ENCODE measurements at regions not wholly inside any gene's neighbourhood (a gene's known extent, or its start where the extent isn't known, plus 50 kb on each side); places are given as distances from the start of the nearest gene placed in this dataset.
A peak's percentile ranks its signal among the peaks of the same experiment; 100 is the strongest.

- DNase-seq (ENCODE audit: low spot score) = no peak
These were observed 501.3 kb downstream of the EFNB2 start for GRCh38 chr13:106034201-106034600.

GRCh38 chr13:106033659-106034058 is 501.8 kb downstream of the EFNB2 start:
- DNase-seq (ENCODE audit: low spot score) = peak; percentile 38

GRCh38 chr13:106032441-106032840 is 503.0 kb downstream of the EFNB2 start:
- no peak for DNase-seq (ENCODE audit: low spot score)

DNA sequence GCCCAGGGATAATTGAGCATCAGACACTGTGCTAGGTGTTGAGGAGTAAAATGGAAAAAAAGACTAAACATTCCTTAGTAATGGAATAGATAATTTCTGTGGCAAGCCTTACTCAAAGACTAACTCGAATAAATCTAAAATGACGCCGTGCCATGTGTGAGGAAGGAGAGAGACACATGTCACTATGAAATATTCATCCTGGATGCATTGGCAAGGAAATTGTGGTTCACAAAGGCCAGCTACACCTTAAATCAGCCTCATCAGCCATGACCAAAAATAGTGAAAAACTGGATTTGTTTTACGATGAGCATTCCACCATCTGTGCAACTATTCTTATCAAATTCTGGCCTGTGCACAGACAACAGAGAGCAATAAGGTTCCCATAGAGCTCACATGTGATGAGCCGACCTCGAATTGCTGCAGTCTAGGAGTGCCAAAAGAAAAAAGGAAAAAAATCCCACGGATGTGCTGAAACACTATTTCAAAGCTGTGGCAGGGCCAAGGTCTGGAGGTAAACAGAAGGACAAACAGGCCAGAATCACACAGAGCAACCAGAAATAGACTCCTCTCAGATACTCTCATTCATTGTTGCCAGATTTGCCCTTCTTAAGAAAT is 505.7 kb downstream of the EFNB2 start:
- DNase-seq (ENCODE audit: low spot score) = no peak

GRCh38 chr13:106028911-106029310 is 506.6 kb downstream of the EFNB2 start:
- peak; percentile 23 for DNase-seq (ENCODE audit: low spot score)

GRCh38 chr13:106011600-106011999 is 523.9 kb downstream of the EFNB2 start:
- no peak for DNase-seq (ENCODE audit: low spot score)

DNA sequence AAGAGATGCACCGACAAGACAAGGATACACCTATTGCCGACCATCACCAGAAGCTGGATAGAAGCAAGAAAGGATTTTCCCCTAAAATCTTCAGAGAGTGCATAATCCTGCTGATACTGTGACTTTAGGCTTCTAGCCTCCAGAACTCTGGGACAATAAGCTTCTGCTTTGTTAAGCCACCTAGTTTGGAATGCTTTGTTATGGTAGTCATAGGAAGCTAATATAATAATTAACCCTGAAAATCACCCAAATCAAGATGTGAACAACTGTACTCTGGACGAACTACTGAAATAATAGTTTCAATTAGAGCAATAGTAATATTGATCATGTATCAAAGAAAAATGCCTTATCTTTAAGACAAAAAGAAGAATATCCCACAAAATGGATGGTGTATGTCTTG is 524.6 kb downstream of the EFNB2 start:
- no peak for DNase-seq (ENCODE audit: low spot score)

DNA sequence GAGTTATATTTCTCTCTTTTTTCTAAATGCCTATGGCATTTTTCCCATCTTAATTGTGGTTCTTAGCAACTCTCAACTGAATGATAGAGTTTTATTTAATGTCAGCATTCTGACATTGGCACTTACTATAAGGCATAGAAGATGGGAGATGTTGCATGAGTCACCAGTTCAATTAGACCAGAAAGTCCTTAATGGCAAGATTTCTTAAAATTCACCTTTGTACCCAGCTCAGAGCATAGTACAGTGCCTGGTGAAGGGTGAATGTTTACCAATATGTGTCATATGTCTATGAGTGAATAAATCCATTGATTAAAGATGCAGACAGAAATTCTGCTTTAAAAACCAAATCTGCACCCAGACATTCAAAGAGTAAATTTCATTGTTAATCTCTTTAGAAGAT is 526.9 kb downstream of the EFNB2 start:
- DNase-seq (ENCODE audit: low spot score) = no peak

- DNase-seq (ENCODE audit: low spot score) = no peak
These were observed 528.3 kb downstream of the EFNB2 start for GRCh38 chr13:106007156-106007555.

GRCh38 chr13:106003651-106004050 is 531.8 kb downstream of the EFNB2 start:
- no peak for DNase-seq (ENCODE audit: low spot score)

DNA sequence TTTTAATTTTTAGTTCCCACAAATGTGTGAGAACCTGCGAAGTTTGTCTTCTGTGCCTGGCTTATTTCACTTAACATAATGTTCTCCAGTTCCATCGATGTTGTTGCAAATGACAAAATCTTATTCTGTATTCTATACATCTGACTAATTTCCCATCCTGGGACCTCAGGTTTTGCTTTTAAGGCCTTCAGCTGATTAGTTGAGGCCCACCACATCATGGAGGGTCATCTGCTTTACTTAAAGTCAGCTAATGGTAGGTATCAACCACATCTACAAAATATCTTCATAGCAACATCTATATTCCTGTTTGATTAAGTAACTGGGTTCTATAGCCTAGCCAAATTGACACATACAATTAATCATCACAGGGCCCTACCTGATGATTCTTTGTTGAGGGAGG is 534.0 kb downstream of the EFNB2 start:
- no peak for DNase-seq (ENCODE audit: low spot score)

DNA sequence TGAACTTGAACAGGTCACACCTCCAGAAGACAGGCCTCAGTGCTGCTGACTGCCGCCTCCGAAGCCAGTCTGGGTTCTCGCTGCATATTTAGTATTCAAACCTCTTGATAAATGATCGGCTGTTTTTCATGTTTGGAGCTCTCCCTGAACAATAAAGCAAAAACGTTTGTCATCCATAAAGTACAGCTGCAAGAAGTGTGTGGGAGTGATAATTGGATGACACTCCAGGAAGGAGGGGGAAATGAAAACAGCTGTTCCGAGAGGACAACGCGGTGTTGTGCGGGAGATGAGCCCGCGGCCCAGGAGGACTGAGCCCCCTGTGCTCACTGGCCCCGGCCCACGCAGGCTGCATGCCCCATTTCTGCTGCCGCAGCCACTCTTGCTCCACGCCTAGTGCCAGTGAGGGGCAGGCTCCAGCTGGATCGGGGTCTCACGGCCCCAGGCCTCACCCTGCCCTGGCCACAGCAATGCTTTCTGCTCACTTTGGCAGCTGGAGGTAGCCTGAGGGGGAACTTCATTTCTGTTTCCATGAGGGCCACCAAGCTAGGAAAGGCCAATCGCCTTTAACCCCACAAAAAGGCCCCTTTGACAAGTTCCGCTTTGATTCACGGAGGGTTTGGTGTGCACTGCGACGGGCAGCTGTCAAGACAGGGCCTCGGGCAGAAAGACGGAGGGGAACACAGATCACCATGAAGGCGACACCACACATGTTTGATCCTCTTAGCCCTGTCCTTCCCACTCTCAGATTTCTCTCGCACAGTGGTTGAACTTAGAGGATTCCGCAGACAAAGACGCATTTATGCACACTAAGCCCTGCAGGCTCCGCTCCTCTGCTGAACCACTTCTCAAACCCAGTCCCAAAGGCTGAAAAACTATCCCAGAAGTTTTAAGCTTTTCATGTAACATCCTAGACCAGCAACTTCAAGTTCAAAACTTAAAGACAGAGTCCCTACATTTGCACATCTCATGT is 537.6 kb downstream of the EFNB2 start:
- peak; percentile 48 for DNase-seq (ENCODE audit: low spot score)

- no peak for DNase-seq (ENCODE audit: low spot score)
These were observed 539.0 kb downstream of the EFNB2 start for GRCh38 chr13:105996391-105997025.

GRCh38 chr13:105994340-105994739 is 541.1 kb downstream of the EFNB2 start:
- no peak for DNase-seq (ENCODE audit: low spot score)

- peak; percentile 84 for DNase-seq (ENCODE audit: low spot score)
These were observed 543.7 kb downstream of the EFNB2 start for GRCh38 chr13:105991622-105992277.

- no peak for DNase-seq (ENCODE audit: low spot score)
These were observed 544.3 kb downstream of the EFNB2 start for GRCh38 chr13:105991131-105991530.

GRCh38 chr13:105990256-105990958 is 545.1 kb downstream of the EFNB2 start:
- peak; percentile 33 for DNase-seq (ENCODE audit: low spot score)

GRCh38 chr13:105984646-105985045 is 550.8 kb downstream of the EFNB2 start:
- no peak for DNase-seq (ENCODE audit: low spot score)

DNA sequence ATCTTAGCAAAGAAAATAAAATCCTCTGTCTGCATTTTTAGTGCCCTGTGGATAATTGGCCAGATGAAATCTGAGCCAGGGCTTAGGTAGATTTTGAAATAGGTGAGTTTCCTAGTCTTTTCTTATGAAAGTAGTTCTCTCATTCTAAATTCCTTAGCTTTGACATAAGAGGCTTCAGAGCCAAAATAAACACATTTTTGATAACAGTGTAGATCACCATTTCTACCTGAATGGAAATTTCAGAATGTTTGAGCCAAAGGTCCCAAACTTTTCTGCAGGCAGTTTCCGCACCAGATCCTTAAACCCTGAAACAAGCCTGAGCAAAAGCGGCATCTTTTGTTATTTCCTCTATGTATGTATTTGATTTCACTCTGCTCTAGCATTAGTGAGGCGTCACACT is 551.2 kb downstream of the EFNB2 start:
- no peak for DNase-seq (ENCODE audit: low spot score)

DNA sequence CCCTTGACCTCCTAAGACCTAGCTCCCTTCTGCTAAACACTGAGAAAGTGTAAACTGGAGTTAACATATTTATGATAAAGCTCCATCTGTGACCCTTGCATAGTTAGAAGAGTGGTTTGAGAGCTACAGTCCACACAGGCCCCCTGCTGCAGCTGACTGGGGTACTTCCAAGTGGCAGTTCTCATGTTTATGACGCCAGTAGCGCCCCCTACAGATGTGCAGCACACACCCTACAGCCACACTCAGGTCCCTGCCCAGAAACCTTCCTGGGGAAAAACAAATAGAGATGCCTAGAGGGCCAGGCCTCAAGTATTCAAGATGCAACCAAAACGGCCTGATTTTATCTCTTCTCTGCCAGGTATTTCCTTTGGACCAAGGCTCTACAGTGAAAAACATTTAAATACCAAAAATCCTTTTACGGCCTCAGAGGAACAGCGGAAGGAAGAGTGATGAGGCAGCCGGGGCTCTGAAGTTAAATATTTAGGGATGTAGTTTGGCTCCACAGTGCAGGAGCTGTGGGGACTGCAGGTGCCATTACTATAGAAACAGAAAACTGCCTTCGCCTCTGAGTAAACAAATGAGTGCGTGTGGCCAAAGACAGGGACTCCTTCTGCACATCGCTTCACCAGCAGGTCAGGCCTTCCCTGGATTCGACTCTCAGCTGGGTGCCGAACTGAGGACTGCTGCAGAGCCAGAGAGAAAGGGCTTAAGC is 553.1 kb downstream of the EFNB2 start:
- no peak for DNase-seq (ENCODE audit: low spot score)

All from AG08395 (cell line).